H9 (cell line): ENCODE measurements at regions not wholly inside any gene's neighbourhood (a gene's known extent, or its start where the extent isn't known, plus 50 kb on each side); places are given as distances from the start of the nearest gene placed in this dataset.

ENCODE experiments used
- DNase-seq: peaks from one replicate; pipeline ENCODE4 v3.0.0-alpha.2; 2017
- H2AFZ ChIP-seq: one replicate; pipeline ENCODE4 v1.6.1; 2013; ENCODE audit warnings: mild to moderate bottlenecking, low read length, control low read depth, moderate library complexity
- H2AK5ac ChIP-seq: 2 replicates; pipeline ENCODE4 v1.6.1; 2013; ENCODE audit warnings: low read length, control low read depth, mixed read lengths; ENCODE audit not compliant: insufficient read length
- H2BK120ac ChIP-seq: one replicate; pipeline ENCODE4 v1.6.1; 2013; ENCODE audit warnings: low read depth, mild to moderate bottlenecking, low read length, control low read depth, inconsistent platforms; ENCODE audit not compliant: poor library complexity, severe bottlenecking
- H2BK12ac ChIP-seq: 2 replicates; pipeline ENCODE4 v1.6.1; 2013; ENCODE audit warnings: low read length, control low read depth, mixed read lengths, low read depth; ENCODE audit not compliant: insufficient read length
- H2BK15ac ChIP-seq: 2 replicates; pipeline ENCODE4 v1.6.1; 2013; ENCODE audit warnings: low read depth, low read length, control low read depth
- H2BK20ac ChIP-seq: one replicate; pipeline ENCODE4 v1.6.1; 2013; ENCODE audit warnings: low read depth, mild to moderate bottlenecking, low read length, control low read depth, inconsistent platforms; ENCODE audit not compliant: poor library complexity, severe bottlenecking
- H2BK5ac ChIP-seq: 2 replicates; pipeline ENCODE4 v1.6.1; 2013; ENCODE audit warnings: low read length, control low read depth, mixed read lengths; ENCODE audit not compliant: insufficient read length
- H3K14ac ChIP-seq: 2 replicates; pipeline ENCODE4 v1.6.1; 2013; ENCODE audit warnings: low read length, control low read depth; ENCODE audit not compliant: insufficient read depth
- H3K18ac ChIP-seq: 2 replicates; pipeline ENCODE4 v1.6.1; 2013; ENCODE audit warnings: low read depth, mild to moderate bottlenecking, mixed read lengths, low read length, control low read depth; ENCODE audit not compliant: insufficient read length
- H3K23ac ChIP-seq: 2 replicates; pipeline ENCODE4 v1.6.1; 2013; ENCODE audit warnings: low read length, control low read depth, mixed read lengths, low read depth; ENCODE audit not compliant: insufficient read length
- H3K23me2 ChIP-seq: 2 replicates; pipeline ENCODE4 v1.6.1; 2013; ENCODE audit warnings: low read depth, mild to moderate bottlenecking, mixed read lengths, low read length, control low read depth; ENCODE audit not compliant: insufficient read length, poor library complexity, severe bottlenecking
- H3K27ac ChIP-seq: 2 replicates; pipeline ENCODE4 v1.5.1; 2013; ENCODE audit warnings: low read length, control low read depth, mixed read lengths, low read depth; ENCODE audit not compliant: insufficient read length
- H3K27me3 ChIP-seq: 2 replicates; pipeline ENCODE4 v1.6.1; 2013; ENCODE audit warnings: low read length, control low read depth, inconsistent platforms; ENCODE audit not compliant: insufficient read depth
- H3K4ac ChIP-seq: 2 replicates; pipeline ENCODE4 v1.6.1; 2013; ENCODE audit warnings: low read depth, mild to moderate bottlenecking, control low read depth, inconsistent platforms, low read length, moderate library complexity
- H3K4me1 ChIP-seq: 2 replicates; pipeline ENCODE4 v1.6.1; 2013; ENCODE audit warnings: low read length, control low read depth, inconsistent platforms; ENCODE audit not compliant: insufficient read depth
- H3K4me2 ChIP-seq: 2 replicates; pipeline ENCODE4 v1.6.1; 2013; ENCODE audit warnings: low read length, control low read depth, mixed read lengths; ENCODE audit not compliant: insufficient read length, insufficient read depth
- H3K56ac ChIP-seq: 2 replicates; pipeline ENCODE4 v1.6.1; 2013; ENCODE audit warnings: low read depth, mild to moderate bottlenecking, mixed read lengths, low read length, control low read depth; ENCODE audit not compliant: insufficient read length
- H3K79me1 ChIP-seq: 2 replicates; pipeline ENCODE4 v1.6.1; 2013; ENCODE audit warnings: low read depth, mild to moderate bottlenecking, moderate library complexity, low read length, control low read depth, inconsistent platforms; ENCODE audit not compliant: insufficient read depth, poor library complexity, severe bottlenecking
- H3K79me2 ChIP-seq: 2 replicates; pipeline ENCODE4 v1.6.1; 2013; ENCODE audit warnings: low read length, control low read depth, inconsistent platforms; ENCODE audit not compliant: insufficient read depth
- H3K9ac ChIP-seq: 2 replicates; pipeline ENCODE4 v1.6.1; 2013; ENCODE audit warnings: low read length, control low read depth, mixed read lengths; ENCODE audit not compliant: insufficient read length; ENCODE audit errors: extremely low read depth
- H3K9me3 ChIP-seq: one replicate; pipeline ENCODE4 v1.6.1; 2013; ENCODE audit warnings: low read depth, low read length, inconsistent platforms; ENCODE audit not compliant: control insufficient read depth
- H3T11ph ChIP-seq: one replicate; pipeline ENCODE4 v1.6.1; 2013; ENCODE audit warnings: mild to moderate bottlenecking, low read length, control low read depth, inconsistent platforms
- H4K20me1 ChIP-seq: one replicate; pipeline ENCODE4 v1.6.1; 2013; ENCODE audit not compliant: control insufficient read depth, insufficient read length, insufficient read depth
- H4K5ac ChIP-seq: 2 replicates; pipeline ENCODE4 v1.6.1; 2013; ENCODE audit warnings: low read depth, mild to moderate bottlenecking, mixed read lengths, low read length, control low read depth; ENCODE audit not compliant: insufficient read length
- H4K8ac ChIP-seq: replicated peaks from 2 replicates; pipeline ENCODE4 v1.6.1; 2013; ENCODE audit warnings: low read length, control low read depth, mixed read lengths, low read depth; ENCODE audit not compliant: insufficient read length
- H4K91ac ChIP-seq: 2 replicates; pipeline ENCODE4 v1.6.1; 2013; ENCODE audit warnings: low read depth, mild to moderate bottlenecking, moderate library complexity, mixed read lengths, low read length, control low read depth; ENCODE audit not compliant: insufficient read length
- H3K27ac Mint-ChIP-seq, 3 experiments: 2 replicates in 2 of 3; 3 replicates in 1 of 3; pipeline ENCODE4 v1.8.0; 2020 to 2021; ENCODE audit warnings: mixed read lengths in 3 of 3, mild to moderate bottlenecking in 1 of 3, moderate library complexity in 1 of 3
- H3K27me3 Mint-ChIP-seq: 2 replicates; pipeline ENCODE4 v1.8.0; 2021; ENCODE audit warnings: low read depth, mild to moderate bottlenecking, moderate library complexity, mixed read lengths
- H3K36me3 Mint-ChIP-seq, 3 experiments: 2 replicates in 2 of 3; 3 replicates in 1 of 3; pipeline ENCODE4 v1.8.0; 2020 to 2021; ENCODE audit warnings: low read depth in 3 of 3, mixed read lengths in 3 of 3; ENCODE audit not compliant: insufficient read depth in 1 of 3
- H3K4me1 Mint-ChIP-seq, 2 experiments: 2 replicates each; pipeline ENCODE4 v1.8.0; 2020; ENCODE audit warnings: mixed read lengths in 2 of 2
- H3K4me3 Mint-ChIP-seq, 2 experiments: 2 replicates in 1 of 2; 3 replicates in 1 of 2; pipeline ENCODE4 v1.8.0; 2020 to 2021; ENCODE audit warnings: mild to moderate bottlenecking in 2 of 2, mixed read lengths in 2 of 2, moderate library complexity in 1 of 2
- H3K9me3 Mint-ChIP-seq, 2 experiments: 2 replicates in 1 of 2; 3 replicates in 1 of 2; pipeline ENCODE4 v1.8.0; 2020; ENCODE audit warnings: mild to moderate bottlenecking in 2 of 2, mixed read lengths in 2 of 2, moderate library complexity in 1 of 2
- CTCF ChIP-seq: fragments of 200-600 bp; sonication (generic); conservative IDR thresholded peaks from 3 replicates; pipeline ENCODE4 v1.8.0; 2021; ENCODE audit warnings: antibody characterized with exemption, mild to moderate bottlenecking
- WGBS: extraction: QIAGEN DNeasy Blood & Tissue Kit; methylation state at CpG from one replicate; pipeline ENCODE4 v1.1.7; 2013; ENCODE audit warnings: missing lambda C conversion rate, low lambda C conversion rate, mixed read lengths; ENCODE audit not compliant: insufficient read length; ENCODE audit errors: extremely low coverage; 5-methylcytosine and 5-hydroxymethylcytosine counted together

- Mint-ChIP-seq H3K36me3 (no peaks in the 10 kb centered on the region), H3K4me1 (no peaks in the 10 kb centered on the region), H3K27me3 (no peaks in the 10 kb centered on the region), H3K27ac (no peak overlapping the region), H3K4me3 (no peak overlapping the region), H3K9me3 (peaks cover 59 to 70% of the 10 kb centered on the region in 2 experiments)
- H3K56ac ChIP-seq = no peak overlapping the region
- no peak overlapping the region for H3K27ac ChIP-seq
- no peak overlapping the region for H2BK15ac ChIP-seq
- no peak overlapping the region for H4K91ac ChIP-seq
- H4K20me1 ChIP-seq = no peaks in the 10 kb centered on the region
- no peak overlapping the region for H3K4me2 ChIP-seq
- no peaks in the 10 kb centered on the region for H3K23me2 ChIP-seq
- no peak overlapping the region for H4K5ac ChIP-seq
- no peaks in the 10 kb centered on the region for H3K79me2 ChIP-seq
- no peak overlapping the region for H2BK12ac ChIP-seq
- no peak for TF ChIP-seq CTCF
- no peaks in the 10 kb centered on the region for H3K27me3 ChIP-seq
- no peak overlapping the region for H2BK5ac ChIP-seq
- no peak overlapping the region for H3K18ac ChIP-seq
- H3T11ph ChIP-seq = no peak overlapping the region
- H2BK120ac ChIP-seq = no peak overlapping the region
- H3K9me3 ChIP-seq = peaks cover 13% of the 10 kb centered on the region
- no peak overlapping the region for H3K9ac ChIP-seq
- H2AK5ac ChIP-seq = no peak overlapping the region
- no peaks in the 10 kb centered on the region for H3K79me1 ChIP-seq
- H2BK20ac ChIP-seq = no peak overlapping the region
- no peak overlapping the region for H3K4ac ChIP-seq
- no peak overlapping the region for H4K8ac ChIP-seq
- H2AFZ ChIP-seq = no peak overlapping the region
- H3K4me1 ChIP-seq = no peaks in the 10 kb centered on the region
- WGBS = no CpG with 5 or more reads among the region's 3 CpGs
- no peak overlapping the region for H3K14ac ChIP-seq
- no peak overlapping the region for H3K23ac ChIP-seq
- DNase-seq = no peak
These were observed 77.6 kb upstream of the ITM2A start for GRCh38 chrX:79444694-79445210.
